ENCODE measurements at regions not wholly inside any gene's neighbourhood (a gene's known extent, or its start where the extent isn't known, plus 50 kb on each side); places are given as distances from the start of the nearest gene placed in this dataset.

GRCh38 chr18:76610933-76611749 lies 116.1 kb upstream of the ZNF516 start:
- TF ChIP-seq CTCF (IDR thresholded peaks at IDR 0.05) (no peak), ZFX (IDR thresholded peaks at IDR 0.05; ENCODE audit: borderline replicate concordance) (no peak)
